Neural progenitor cell (in vitro differentiated cells): ENCODE measurements at regions not wholly inside any gene's neighbourhood (a gene's known extent, or its start where the extent isn't known, plus 50 kb on each side); places are given as distances from the start of the nearest gene placed in this dataset.

Source experiments
- CTCF ChIP-seq: fragments of 200-600 bp; sonication (generic); IDR thresholded peaks from 2 replicates; pipeline ENCODE4 v1.5.1; 2017; ENCODE audit warnings: antibody characterized with exemption, mild to moderate bottlenecking
- EZH2phosphoT487 ChIP-seq: fragments of 200-600 bp; sonication (generic); IDR thresholded peaks from 2 replicates; pipeline ENCODE4 v1.6.1; 2017; ENCODE audit warnings: antibody characterized with exemption

DNA sequence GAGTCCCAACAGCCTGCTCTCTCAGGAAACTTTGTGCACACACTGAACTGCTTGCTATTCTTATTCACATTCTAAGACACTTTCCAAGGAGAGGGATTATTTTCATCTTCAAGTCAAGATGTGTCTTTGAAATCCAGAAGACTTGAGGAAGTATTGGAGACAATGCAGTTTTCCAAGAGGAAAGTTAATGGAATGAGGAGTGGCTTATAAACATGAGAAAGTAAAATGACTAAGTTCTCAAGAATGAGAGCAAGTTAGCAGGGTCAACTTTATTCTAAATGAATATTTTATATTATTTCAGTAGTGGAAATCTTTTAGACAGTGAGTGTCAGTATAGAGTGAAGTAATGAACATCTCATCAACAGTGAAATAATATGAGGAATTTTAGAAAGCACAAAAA, 1239.3 kb downstream of the MRPL39 start:
- no peak for TF ChIP-seq EZH2phosphoT487
- TF ChIP-seq CTCF, result no peak
